Bronchial epithelial cell (primary cell): ENCODE measurements at regions not wholly inside any gene's neighbourhood (a gene's known extent, or its start where the extent isn't known, plus 50 kb on each side); places are given as distances from the start of the nearest gene placed in this dataset.

ENCODE experiments used
- DNase-seq: peaks from one replicate; pipeline ENCODE4 v3.0.0-alpha.2; 2010; ENCODE audit warnings: low read depth
- FAIRE-seq: peaks from 2 replicates; lab custom pipeline; 2011; peaks lifted over from hg19 to GRCh38; lab: Jason Lieb, UNC
- H3K27me3 ChIP-seq: 2 replicates; pipeline ENCODE4 v1.5.1; 2011; ENCODE audit warnings: low read length; ENCODE audit not compliant: control insufficient read depth, insufficient read depth
- H3K36me3 ChIP-seq: 2 replicates; pipeline ENCODE4 v1.5.1; 2011; ENCODE audit warnings: low read length; ENCODE audit not compliant: control insufficient read depth, insufficient read depth
- H3K4me3 ChIP-seq: 2 replicates; pipeline ENCODE4 v1.5.1; 2011; ENCODE audit warnings: mild to moderate bottlenecking, low read depth, low read length, control low read depth
- TF ChIP-seq, protein P1 (sequence below): IDR thresholded peaks from 2 replicates; pipeline ENCODE4 v1.5.1; 2011; ENCODE audit warnings: mild to moderate bottlenecking, moderate library complexity, low read length, control low read depth, inconsistent platforms; ENCODE audit not compliant: insufficient read depth, severe bottlenecking

DNA sequence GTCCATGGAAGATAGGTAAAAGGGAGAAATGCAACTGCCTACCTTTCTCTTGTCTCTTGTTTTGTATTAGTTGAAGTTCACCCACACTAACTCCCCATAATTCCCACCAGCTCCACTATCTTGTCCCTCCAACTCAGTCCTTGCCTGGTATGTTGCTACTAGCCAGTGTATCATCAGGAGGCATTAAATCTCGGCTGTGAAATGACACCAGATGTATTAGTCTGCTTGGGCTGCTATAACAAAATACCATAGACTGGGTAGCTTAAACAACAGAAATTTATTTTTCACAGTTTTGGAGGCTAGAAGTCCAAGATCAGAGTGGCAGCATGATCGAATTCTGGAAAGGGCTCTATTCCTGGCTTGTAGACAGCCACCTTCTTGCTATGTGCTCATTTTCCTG is 102.3 kb upstream of the WDR72 start:
- no peaks in the 10 kb centered on the region for H3K36me3 ChIP-seq
- no peaks in the 10 kb centered on the region for H3K27me3 ChIP-seq
- no peak overlapping the region for H3K4me3 ChIP-seq
- DNase-seq (no peak), FAIRE-seq (no peak)
- TF ChIP-seq, protein P1, sequence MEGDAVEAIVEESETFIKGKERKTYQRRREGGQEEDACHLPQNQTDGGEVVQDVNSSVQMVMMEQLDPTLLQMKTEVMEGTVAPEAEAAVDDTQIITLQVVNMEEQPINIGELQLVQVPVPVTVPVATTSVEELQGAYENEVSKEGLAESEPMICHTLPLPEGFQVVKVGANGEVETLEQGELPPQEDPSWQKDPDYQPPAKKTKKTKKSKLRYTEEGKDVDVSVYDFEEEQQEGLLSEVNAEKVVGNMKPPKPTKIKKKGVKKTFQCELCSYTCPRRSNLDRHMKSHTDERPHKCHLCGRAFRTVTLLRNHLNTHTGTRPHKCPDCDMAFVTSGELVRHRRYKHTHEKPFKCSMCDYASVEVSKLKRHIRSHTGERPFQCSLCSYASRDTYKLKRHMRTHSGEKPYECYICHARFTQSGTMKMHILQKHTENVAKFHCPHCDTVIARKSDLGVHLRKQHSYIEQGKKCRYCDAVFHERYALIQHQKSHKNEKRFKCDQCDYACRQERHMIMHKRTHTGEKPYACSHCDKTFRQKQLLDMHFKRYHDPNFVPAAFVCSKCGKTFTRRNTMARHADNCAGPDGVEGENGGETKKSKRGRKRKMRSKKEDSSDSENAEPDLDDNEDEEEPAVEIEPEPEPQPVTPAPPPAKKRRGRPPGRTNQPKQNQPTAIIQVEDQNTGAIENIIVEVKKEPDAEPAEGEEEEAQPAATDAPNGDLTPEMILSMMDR = no peak

DNA sequence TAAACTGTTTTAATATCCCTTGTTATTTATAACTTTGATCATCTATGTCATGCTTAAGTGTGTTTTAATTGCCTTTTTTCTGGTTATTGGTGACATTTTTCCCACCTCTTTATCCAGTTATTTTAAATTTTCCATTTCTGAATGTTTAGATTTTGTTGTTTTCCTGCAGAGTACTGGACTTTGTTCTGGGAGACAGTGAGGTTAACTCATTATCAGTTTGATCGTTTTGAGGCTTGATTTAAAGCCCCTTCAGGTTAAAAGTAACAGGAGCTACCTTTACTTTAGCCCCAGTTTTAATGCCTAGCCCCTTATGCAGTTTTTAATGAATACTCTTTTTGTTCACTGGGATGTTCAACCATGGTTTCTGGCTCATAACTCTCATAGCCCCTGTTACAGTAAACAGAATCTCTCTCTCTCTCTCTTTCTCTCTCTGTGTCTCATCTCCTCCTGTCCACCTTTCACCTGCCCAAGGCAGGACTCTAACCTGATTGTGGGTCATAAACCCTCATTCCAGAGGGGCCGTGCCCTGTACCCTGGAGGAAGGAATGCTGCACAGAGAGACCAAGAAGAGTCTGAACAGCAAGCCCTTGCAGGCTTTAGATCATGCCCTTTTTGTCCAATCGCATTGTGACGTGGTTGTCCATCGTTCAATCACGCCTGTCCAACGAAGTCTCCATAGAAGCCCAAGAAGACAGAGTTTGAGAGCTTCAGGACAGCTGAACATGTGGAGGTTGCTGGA is 91.8 kb upstream of the WDR72 start:
- H3K36me3 ChIP-seq = no peaks in the 10 kb centered on the region
- H3K4me3 ChIP-seq = no peak overlapping the region
- FAIRE-seq (no peak), DNase-seq (no peak)
- TF ChIP-seq, protein P1 = no peak
- no peaks in the 10 kb centered on the region for H3K27me3 ChIP-seq

DNA sequence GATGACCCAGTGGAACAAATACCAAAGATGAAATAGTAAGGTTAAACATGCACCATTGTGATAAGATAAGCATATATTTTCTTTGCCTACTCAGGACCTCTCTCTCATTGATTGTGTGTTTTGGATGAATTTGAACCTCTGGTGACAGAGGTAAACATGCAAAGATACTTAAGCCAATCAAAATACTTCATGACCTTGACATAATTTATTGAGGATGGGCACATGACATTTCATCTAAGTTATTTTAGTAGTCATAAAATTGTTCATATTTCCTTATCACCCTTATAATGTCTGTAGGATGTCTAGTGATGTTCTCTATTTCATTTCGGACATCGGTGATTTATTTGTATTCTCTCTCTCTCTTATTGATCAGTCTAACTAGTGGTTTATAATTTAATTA is 88.3 kb upstream of the WDR72 start:
- FAIRE-seq = no peak
- Histone ChIP-seq H3K36me3 (no peaks in the 10 kb centered on the region), H3K4me3 (no peak overlapping the region), H3K27me3 (no peaks in the 10 kb centered on the region)
- no peak for DNase-seq
- TF ChIP-seq, protein P1 = no peak

DNA sequence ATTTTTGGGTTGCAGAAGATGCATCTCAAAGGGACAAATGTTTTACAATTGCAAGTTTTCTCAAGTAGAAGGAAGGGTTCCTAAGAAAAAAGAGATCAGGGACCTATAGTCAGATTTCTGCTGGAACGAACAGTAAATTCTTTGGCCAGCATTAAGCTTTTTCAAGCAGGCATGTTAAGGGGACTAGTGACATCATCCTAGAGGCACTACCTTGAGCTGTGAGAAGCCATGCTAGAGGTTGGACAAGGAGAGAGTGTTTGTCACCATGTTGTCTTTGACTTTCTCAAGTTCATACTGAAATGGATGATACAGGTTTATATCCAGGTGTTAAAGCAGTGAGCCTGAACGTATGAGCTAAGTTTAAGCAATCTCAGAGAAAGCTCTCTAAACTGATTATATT is 85.2 kb upstream of the WDR72 start:
- no peak overlapping the region for H3K4me3 ChIP-seq
- DNase-seq (no peak), FAIRE-seq (no peak)
- no peaks in the 10 kb centered on the region for H3K36me3 ChIP-seq
- H3K27me3 ChIP-seq = no peaks in the 10 kb centered on the region
- TF ChIP-seq, protein P1 = no peak

DNA sequence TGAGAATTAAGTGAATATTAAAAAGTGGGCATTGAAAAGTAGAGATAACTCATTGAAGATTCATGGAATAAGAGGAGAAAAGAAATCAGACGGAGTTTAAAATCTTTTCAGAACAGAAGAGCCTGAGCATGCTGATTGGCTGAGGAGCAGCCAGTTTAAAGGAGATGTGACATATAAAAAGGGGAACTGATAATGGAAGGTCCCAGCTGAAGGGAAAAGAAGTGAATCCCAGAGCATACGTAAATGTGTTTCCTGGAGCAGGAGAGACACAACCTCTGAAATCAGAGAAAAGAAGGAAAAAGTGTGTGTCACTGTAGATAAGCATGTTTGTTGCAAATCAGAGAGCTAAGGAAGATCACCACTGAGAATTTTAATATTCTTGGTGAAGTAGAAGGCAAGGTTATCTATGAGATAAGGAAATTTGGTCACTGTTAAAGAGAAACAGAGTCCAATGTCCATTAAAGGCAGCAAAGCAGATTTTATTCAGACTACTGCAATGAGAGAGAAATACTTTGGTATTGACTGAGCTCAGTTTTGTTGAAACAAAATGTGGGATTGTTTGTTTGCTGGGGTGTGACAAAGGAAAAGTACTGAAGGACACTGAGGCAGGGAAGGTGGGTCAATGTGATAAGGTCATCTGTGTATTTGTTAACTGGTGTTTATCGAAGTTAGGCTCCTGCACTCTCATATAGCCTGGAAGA is 84.6 kb upstream of the WDR72 start:
- Histone ChIP-seq H3K36me3 (no peaks in the 10 kb centered on the region), H3K27me3 (no peaks in the 10 kb centered on the region), H3K4me3 (no peak overlapping the region)
- TF ChIP-seq, protein P1 = no peak
- no peak for FAIRE-seq
- no peak for DNase-seq
